ENCODE measurements at regions not wholly inside any gene's neighbourhood (a gene's known extent, or its start where the extent isn't known, plus 50 kb on each side); places are given as distances from the start of the nearest gene placed in this dataset.

- no peak for TF ChIP-seq CTCF (IDR thresholded peaks at IDR 0.05; ENCODE audit: unreplicated experiment)
- H3K4me1 Mint-ChIP-seq, result peaks cover 33% of the 10 kb centered on the region
- no peaks in the 10 kb centered on the region for H3K36me3 Mint-ChIP-seq
- no peaks in the 10 kb centered on the region for H3K9me3 Mint-ChIP-seq
- no peak for DNase-seq (ENCODE audit: low spot score in 2 of 2, unreplicated experiment in 2 of 2)
- peak overlapping the region; percentile 26 for H3K27ac Mint-ChIP-seq
- no peaks in the 10 kb centered on the region for H3K27me3 Mint-ChIP-seq (ENCODE audit: low read depth)
- no peak overlapping the region for H3K4me3 Mint-ChIP-seq
Measured at GRCh38 chr15:62491642-62492041, 326.6 kb upstream of the C2CD4B start.

- no peak overlapping the region for H3K4me3 Mint-ChIP-seq
- TF ChIP-seq CTCF (IDR thresholded peaks at IDR 0.05; ENCODE audit: unreplicated experiment), result no peak
- no peak overlapping the region for H3K27ac Mint-ChIP-seq
- no peaks in the 10 kb centered on the region for H3K9me3 Mint-ChIP-seq
- no peaks in the 10 kb centered on the region for H3K36me3 Mint-ChIP-seq
- H3K4me1 Mint-ChIP-seq, result peaks cover 37% of the 10 kb centered on the region
- no peaks in the 10 kb centered on the region for H3K27me3 Mint-ChIP-seq (ENCODE audit: low read depth)
- DNase-seq (ENCODE audit: low spot score in 2 of 2, unreplicated experiment in 2 of 2), result no peak
Measured at GRCh38 chr15:62492900-62493299, 327.8 kb upstream of the C2CD4B start.

GRCh38 chr15:62494197-62494596 lies 329.1 kb upstream of the C2CD4B start:
- Mint-ChIP-seq H3K27me3 (ENCODE audit: low read depth) (no peaks in the 10 kb centered on the region), H3K27ac (peak overlapping the region; percentile 43), H3K36me3 (no peaks in the 10 kb centered on the region), H3K4me3 (no peak overlapping the region), H3K4me1 (peaks cover 48% of the 10 kb centered on the region), H3K9me3 (no peaks in the 10 kb centered on the region)
- DNase-seq (ENCODE audit: low spot score in 2 of 2, unreplicated experiment in 2 of 2), result no peak
- TF ChIP-seq CTCF (IDR thresholded peaks at IDR 0.05; ENCODE audit: unreplicated experiment), result no peak

- Mint-ChIP-seq H3K36me3 (no peaks in the 10 kb centered on the region), H3K9me3 (no peaks in the 10 kb centered on the region), H3K27ac (peak overlapping the region; percentile 19), H3K4me1 (peaks cover 48% of the 10 kb centered on the region), H3K27me3 (ENCODE audit: low read depth) (no peaks in the 10 kb centered on the region), H3K4me3 (no peak overlapping the region)
- TF ChIP-seq CTCF (IDR thresholded peaks at IDR 0.05; ENCODE audit: unreplicated experiment), result no peak
- DNase-seq (ENCODE audit: low spot score in 2 of 2, unreplicated experiment in 2 of 2), result no peak
Measured at GRCh38 chr15:62495670-62496614, 330.9 kb upstream of the C2CD4B start.

GRCh38 chr15:62497356-62497755 lies 332.3 kb upstream of the C2CD4B start:
- no peak for DNase-seq (ENCODE audit: low spot score in 2 of 2, unreplicated experiment in 2 of 2)
- Mint-ChIP-seq H3K27ac (peak overlapping the region; percentile 49), H3K36me3 (no peaks in the 10 kb centered on the region), H3K4me3 (no peak overlapping the region), H3K27me3 (ENCODE audit: low read depth) (no peaks in the 10 kb centered on the region), H3K9me3 (no peaks in the 10 kb centered on the region), H3K4me1 (peaks cover 47% of the 10 kb centered on the region)
- TF ChIP-seq CTCF (IDR thresholded peaks at IDR 0.05; ENCODE audit: unreplicated experiment), result no peak
